K562 (cell line): ENCODE measurements at regions not wholly inside any gene's neighbourhood (a gene's known extent, or its start where the extent isn't known, plus 50 kb on each side); places are given as distances from the start of the nearest gene placed in this dataset.

Source experiments
- CBFA2T3 ChIP-seq: fragments of 450-650 bp; IDR thresholded peaks from 2 replicates; pipeline ENCODE4 v1.6.1; 2017
- EP300 ChIP-seq: IDR thresholded peaks from 2 replicates; pipeline ENCODE4 v1.6.1; 2012; ENCODE audit warnings: low read length, improper control_type of control experiment
- ESRRB ChIP-seq: fragments of 250-450 bp; sonication (Bioruptor Pico); IDR thresholded peaks from 2 replicates; pipeline ENCODE4 v1.5.0; 2020; ENCODE audit warnings: mild to moderate bottlenecking, moderate library complexity, borderline replicate concordance
- HEY1 ChIP-seq: fragments of 250-450 bp; sonication (Bioruptor Pico); IDR thresholded peaks from 2 replicates; pipeline ENCODE4 v1.5.0; 2020; ENCODE audit warnings: mild to moderate bottlenecking, moderate library complexity, borderline replicate concordance
- HIVEP1 ChIP-seq: fragments of 250-450 bp; sonication (Bioruptor Pico); IDR thresholded peaks from 2 replicates; pipeline ENCODE4 v1.4.0; 2020; ENCODE audit warnings: mild to moderate bottlenecking
- KDM1A ChIP-seq, 2 experiments: fragments of 450-650 bp; IDR thresholded peaks; 2 replicates each; pipeline ENCODE4 v1.6.1; 2016; ENCODE audit warnings: mild to moderate bottlenecking in 2 of 2
- KLF10 ChIP-seq: fragments of 250-450 bp; sonication (Bioruptor Pico); IDR thresholded peaks from 2 replicates; pipeline ENCODE4 v1.6.1; 2021; ENCODE audit warnings: matching md5 sums
- KLF6 ChIP-seq: fragments of 250-450 bp; sonication (Bioruptor Pico); IDR thresholded peaks from 2 replicates; pipeline ENCODE4 v1.4.0; 2020; ENCODE audit warnings: mild to moderate bottlenecking, moderate library complexity, borderline replicate concordance
- L3MBTL2 ChIP-seq: fragments of 450-650 bp; IDR thresholded peaks from 2 replicates; pipeline ENCODE4 v1.6.1; 2016; ENCODE audit warnings: mild to moderate bottlenecking, moderate library complexity
- MCM2 ChIP-seq: fragments of 450-650 bp; IDR thresholded peaks from 2 replicates; pipeline ENCODE4 v1.6.1; 2017; ENCODE audit warnings: low read depth, mild to moderate bottlenecking
- MEIS2 ChIP-seq: fragments of 450-650 bp; IDR thresholded peaks from 2 replicates; pipeline ENCODE4 v1.6.1; 2014; ENCODE audit warnings: mild to moderate bottlenecking; ENCODE audit not compliant: partially characterized antibody
- NEUROD1 ChIP-seq: fragments of 150-350 bp; IDR thresholded peaks from 2 replicates; pipeline ENCODE4 v1.6.1; 2014; ENCODE audit warnings: borderline replicate concordance, low read length, low read depth; ENCODE audit not compliant: partially characterized antibody
- NFATC3 ChIP-seq: fragments of 450-650 bp; IDR thresholded peaks from 2 replicates; pipeline ENCODE4 v1.6.1; 2017; ENCODE audit warnings: mild to moderate bottlenecking
- PHF20 ChIP-seq: fragments of 450-650 bp; IDR thresholded peaks from 2 replicates; pipeline ENCODE4 v1.6.1; 2018; ENCODE audit not compliant: partially characterized antibody
- SMARCE1 ChIP-seq: fragments of 450-650 bp; IDR thresholded peaks from 2 replicates; pipeline ENCODE4 v1.7.1; 2016; ENCODE audit warnings: mild to moderate bottlenecking
- TAL1 ChIP-seq: fragments of 450-650 bp; IDR thresholded peaks from 2 replicates; pipeline ENCODE4 v1.6.1; 2016; ENCODE audit warnings: mild to moderate bottlenecking
- ZNF146 ChIP-seq: IDR thresholded peaks from one replicate; pipeline ENCODE4 v1.6.1; 2018; ENCODE audit warnings: missing compliant biosample characterization; ENCODE audit not compliant: unreplicated experiment
- ZNF212 ChIP-seq: fragments of 450-650 bp; formaldehyde crosslinking; IDR thresholded peaks from 2 replicates; pipeline ENCODE4 v1.4.0; 2020; ENCODE audit warnings: mild to moderate bottlenecking
- ZNF717 ChIP-seq: fragments of 250-450 bp; sonication (Bioruptor Pico); IDR thresholded peaks from 2 replicates; pipeline ENCODE4 v1.5.0; 2021
- ZNF77 ChIP-seq: fragments of 250-450 bp; sonication (Bioruptor Pico); IDR thresholded peaks from 2 replicates; pipeline ENCODE4 v1.5.0; 2020
- ZNF780A ChIP-seq: fragments of 250-450 bp; sonication (Bioruptor Pico); IDR thresholded peaks from 2 replicates; pipeline ENCODE4 v1.5.0; 2021; ENCODE audit warnings: mild to moderate bottlenecking
- ZNF79 ChIP-seq: fragments of 250-450 bp; sonication (Bioruptor Pico); IDR thresholded peaks from 2 replicates; pipeline ENCODE4 v1.4.0; 2020; ENCODE audit warnings: low read depth, mild to moderate bottlenecking, moderate library complexity
- TF ChIP-seq, protein P1 (sequence below): IDR thresholded peaks from 3 replicates; pipeline ENCODE4 v1.6.1; 2011; ENCODE audit warnings: borderline replicate concordance, mild to moderate bottlenecking, moderate library complexity; ENCODE audit not compliant: insufficient read length; ENCODE audit errors: extremely low read depth
- TF ChIP-seq, protein P2 (sequence below), 2 experiments: IDR thresholded peaks; 2 replicates each; pipeline ENCODE4 v1.6.1; 2012; ENCODE audit warnings: improper control_type of control experiment in 2 of 2, low read depth in 2 of 2, low read length in 2 of 2, borderline replicate concordance in 1 of 2
- TF ChIP-seq, protein P3 (sequence below), 2 experiments: fragments of 200-800 bp in 1 of 2; sonication (Bioruptor generic) in 1 of 2; sonication (generic) in 1 of 2; formaldehyde crosslinking in 1 of 2; IDR thresholded peaks in 1 of 2; conservative IDR thresholded peaks in 1 of 2; 2 replicates each; pipeline versions ENCODE4 v1.5.0 to v1.6.1; 2016 to 2020; ENCODE audit warnings: missing compliant biosample characterization in 1 of 2, missing genetic modification characterization in 1 of 2, missing genetic modification reagents in 1 of 2
- TF ChIP-seq, protein P4 (sequence below): sonication (generic); formaldehyde crosslinking; IDR thresholded peaks from 2 replicates; pipeline ENCODE4 v1.8.0; 2022; ENCODE audit warnings: mild to moderate bottlenecking, missing genetic modification reagents

DNA sequence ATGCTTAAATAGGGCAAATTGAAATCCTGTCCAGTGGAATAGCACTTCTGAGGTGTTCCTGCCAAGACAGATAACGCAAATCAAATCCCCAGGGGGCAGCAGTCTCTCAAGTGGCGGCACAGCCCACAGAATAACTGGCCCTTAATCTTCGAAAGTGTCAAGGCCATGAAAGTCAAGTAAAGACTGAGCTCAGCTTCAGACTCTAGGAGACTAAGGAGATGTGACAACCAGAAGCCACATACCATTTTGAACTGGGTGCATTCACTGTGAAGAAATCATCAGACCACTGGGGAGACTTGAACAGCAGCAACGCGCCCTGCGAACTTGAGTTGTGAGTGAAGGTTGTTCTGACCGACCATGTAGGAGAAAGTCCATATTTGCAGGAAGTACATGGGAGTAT, 66.0 kb upstream of the ASAP2 start (continued):
- TF ChIP-seq, protein P1, sequence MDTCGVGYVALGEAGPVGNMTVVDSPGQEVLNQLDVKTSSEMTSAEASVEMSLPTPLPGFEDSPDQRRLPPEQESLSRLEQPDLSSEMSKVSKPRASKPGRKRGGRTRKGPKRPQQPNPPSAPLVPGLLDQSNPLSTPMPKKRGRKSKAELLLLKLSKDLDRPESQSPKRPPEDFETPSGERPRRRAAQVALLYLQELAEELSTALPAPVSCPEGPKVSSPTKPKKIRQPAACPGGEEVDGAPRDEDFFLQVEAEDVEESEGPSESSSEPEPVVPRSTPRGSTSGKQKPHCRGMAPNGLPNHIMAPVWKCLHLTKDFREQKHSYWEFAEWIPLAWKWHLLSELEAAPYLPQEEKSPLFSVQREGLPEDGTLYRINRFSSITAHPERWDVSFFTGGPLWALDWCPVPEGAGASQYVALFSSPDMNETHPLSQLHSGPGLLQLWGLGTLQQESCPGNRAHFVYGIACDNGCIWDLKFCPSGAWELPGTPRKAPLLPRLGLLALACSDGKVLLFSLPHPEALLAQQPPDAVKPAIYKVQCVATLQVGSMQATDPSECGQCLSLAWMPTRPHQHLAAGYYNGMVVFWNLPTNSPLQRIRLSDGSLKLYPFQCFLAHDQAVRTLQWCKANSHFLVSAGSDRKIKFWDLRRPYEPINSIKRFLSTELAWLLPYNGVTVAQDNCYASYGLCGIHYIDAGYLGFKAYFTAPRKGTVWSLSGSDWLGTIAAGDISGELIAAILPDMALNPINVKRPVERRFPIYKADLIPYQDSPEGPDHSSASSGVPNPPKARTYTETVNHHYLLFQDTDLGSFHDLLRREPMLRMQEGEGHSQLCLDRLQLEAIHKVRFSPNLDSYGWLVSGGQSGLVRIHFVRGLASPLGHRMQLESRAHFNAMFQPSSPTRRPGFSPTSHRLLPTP: no peak
- peak; percentile 21 for TF ChIP-seq MEIS2
- TF ChIP-seq ZNF146: no peak
- no peak for TF ChIP-seq PHF20
- TF ChIP-seq, protein P2, sequence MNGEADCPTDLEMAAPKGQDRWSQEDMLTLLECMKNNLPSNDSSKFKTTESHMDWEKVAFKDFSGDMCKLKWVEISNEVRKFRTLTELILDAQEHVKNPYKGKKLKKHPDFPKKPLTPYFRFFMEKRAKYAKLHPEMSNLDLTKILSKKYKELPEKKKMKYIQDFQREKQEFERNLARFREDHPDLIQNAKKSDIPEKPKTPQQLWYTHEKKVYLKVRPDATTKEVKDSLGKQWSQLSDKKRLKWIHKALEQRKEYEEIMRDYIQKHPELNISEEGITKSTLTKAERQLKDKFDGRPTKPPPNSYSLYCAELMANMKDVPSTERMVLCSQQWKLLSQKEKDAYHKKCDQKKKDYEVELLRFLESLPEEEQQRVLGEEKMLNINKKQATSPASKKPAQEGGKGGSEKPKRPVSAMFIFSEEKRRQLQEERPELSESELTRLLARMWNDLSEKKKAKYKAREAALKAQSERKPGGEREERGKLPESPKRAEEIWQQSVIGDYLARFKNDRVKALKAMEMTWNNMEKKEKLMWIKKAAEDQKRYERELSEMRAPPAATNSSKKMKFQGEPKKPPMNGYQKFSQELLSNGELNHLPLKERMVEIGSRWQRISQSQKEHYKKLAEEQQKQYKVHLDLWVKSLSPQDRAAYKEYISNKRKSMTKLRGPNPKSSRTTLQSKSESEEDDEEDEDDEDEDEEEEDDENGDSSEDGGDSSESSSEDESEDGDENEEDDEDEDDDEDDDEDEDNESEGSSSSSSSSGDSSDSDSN (IDR thresholded peaks at IDR 0.05; ENCODE audit: borderline replicate concordance in 1 of 2, low read depth in 2 of 2, low read length in 2 of 2): no peak
- no peak for TF ChIP-seq MCM2
- no peak for TF ChIP-seq ZNF780A
- no peak for TF ChIP-seq HEY1 (CRISPR knock-in tag)
- no peak for TF ChIP-seq ZNF212
- no peak for TF ChIP-seq NEUROD1
- TF ChIP-seq NFATC3: no peak
- TF ChIP-seq EP300: no peak
- TF ChIP-seq, protein P3, sequence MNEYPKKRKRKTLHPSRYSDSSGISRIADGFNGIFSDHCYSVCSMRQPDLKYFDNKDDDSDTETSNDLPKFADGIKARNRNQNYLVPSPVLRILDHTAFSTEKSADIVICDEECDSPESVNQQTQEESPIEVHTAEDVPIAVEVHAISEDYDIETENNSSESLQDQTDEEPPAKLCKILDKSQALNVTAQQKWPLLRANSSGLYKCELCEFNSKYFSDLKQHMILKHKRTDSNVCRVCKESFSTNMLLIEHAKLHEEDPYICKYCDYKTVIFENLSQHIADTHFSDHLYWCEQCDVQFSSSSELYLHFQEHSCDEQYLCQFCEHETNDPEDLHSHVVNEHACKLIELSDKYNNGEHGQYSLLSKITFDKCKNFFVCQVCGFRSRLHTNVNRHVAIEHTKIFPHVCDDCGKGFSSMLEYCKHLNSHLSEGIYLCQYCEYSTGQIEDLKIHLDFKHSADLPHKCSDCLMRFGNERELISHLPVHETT (CRISPR knock-in tag; conservative IDR thresholded peaks at IDR 0.05 in 1 of 2, IDR thresholded peaks at IDR 0.05 in 1 of 2): no peak
- no peak for TF ChIP-seq ZNF717 (CRISPR knock-in tag)
- peak; percentile 57 for TF ChIP-seq CBFA2T3
- TF ChIP-seq SMARCE1: no peak
- TF ChIP-seq KDM1A (IDR thresholded peaks at IDR 0.05): peak in 1 of 2 experiments; percentile 10; a peak in 1 of 4 replicates
- TF ChIP-seq TAL1: peak; percentile 8; the same call in 1 of the 2 replicates
- 0 out of 2 replicates have a peak, but pooled peaks have one; percentile 27 for TF ChIP-seq L3MBTL2
- TF ChIP-seq KLF10 (CRISPR knock-in tag): no peak
- no peak for TF ChIP-seq ZNF77 (CRISPR knock-in tag)
- TF ChIP-seq KLF6 (CRISPR knock-in tag): no peak
- TF ChIP-seq, protein P4, sequence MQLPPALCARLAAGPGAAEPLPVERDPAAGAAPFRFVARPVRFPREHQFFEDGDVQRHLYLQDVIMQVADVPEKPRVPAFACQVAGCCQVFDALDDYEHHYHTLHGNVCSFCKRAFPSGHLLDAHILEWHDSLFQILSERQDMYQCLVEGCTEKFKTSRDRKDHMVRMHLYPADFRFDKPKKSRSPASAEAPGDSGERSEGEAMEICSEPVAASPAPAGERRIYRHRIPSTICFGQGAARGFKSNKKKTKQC (CRISPR knock-in tag): no peak
- TF ChIP-seq HIVEP1: no peak
- no peak for TF ChIP-seq ESRRB (CRISPR knock-in tag)
- TF ChIP-seq ZNF79: no peak
